Cardiac fibroblast (primary cell): ENCODE measurements at regions not wholly inside any gene's neighbourhood (a gene's known extent, or its start where the extent isn't known, plus 50 kb on each side); places are given as distances from the start of the nearest gene placed in this dataset.

Experiments used
- DNase-seq, 2 donors: peaks; one replicate each; pipeline versions ENCODE4 v3.0.0 to v3.0.0-alpha.2; 2010; ENCODE audit warnings: low read depth in 2 of 2
- H3K4me3 ChIP-seq, 2 donors: replicated peaks in 1 of 2; 1 replicate in 1 of 2; 2 replicates in 1 of 2; pipeline ENCODE4 v1.5.1; 2011; ENCODE audit warnings: low read depth in 2 of 2, low read length in 2 of 2, mild to moderate bottlenecking in 2 of 2, moderate library complexity in 1 of 2
- TF ChIP-seq, protein P1 (sequence below): IDR thresholded peaks from one replicate; pipeline ENCODE4 v1.5.1; 2011; ENCODE audit warnings: low read depth, mild to moderate bottlenecking, low read length, inconsistent platforms

DNA sequence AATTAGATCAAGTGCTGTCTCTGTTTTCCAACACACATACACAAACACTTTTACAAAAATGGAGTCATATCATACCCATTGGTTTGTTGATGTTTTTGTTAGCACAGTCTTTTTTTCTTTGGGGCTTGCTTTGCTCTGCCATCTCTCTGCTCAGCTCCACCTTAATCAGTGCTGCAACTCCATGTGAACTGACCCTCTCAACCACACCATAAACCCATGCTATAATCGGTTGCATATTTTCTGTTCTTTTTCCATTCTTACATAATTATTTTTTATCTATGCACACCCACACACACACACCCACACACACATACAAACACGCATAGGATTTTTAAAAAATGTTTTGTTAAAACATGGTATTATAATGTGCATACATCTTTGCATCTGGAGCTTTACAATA, 91.0 kb upstream of the CDH13 start:
- TF ChIP-seq, protein P1, sequence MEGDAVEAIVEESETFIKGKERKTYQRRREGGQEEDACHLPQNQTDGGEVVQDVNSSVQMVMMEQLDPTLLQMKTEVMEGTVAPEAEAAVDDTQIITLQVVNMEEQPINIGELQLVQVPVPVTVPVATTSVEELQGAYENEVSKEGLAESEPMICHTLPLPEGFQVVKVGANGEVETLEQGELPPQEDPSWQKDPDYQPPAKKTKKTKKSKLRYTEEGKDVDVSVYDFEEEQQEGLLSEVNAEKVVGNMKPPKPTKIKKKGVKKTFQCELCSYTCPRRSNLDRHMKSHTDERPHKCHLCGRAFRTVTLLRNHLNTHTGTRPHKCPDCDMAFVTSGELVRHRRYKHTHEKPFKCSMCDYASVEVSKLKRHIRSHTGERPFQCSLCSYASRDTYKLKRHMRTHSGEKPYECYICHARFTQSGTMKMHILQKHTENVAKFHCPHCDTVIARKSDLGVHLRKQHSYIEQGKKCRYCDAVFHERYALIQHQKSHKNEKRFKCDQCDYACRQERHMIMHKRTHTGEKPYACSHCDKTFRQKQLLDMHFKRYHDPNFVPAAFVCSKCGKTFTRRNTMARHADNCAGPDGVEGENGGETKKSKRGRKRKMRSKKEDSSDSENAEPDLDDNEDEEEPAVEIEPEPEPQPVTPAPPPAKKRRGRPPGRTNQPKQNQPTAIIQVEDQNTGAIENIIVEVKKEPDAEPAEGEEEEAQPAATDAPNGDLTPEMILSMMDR: no peak
- H3K4me3 ChIP-seq: no peak overlapping the region
- no peak for DNase-seq

DNA sequence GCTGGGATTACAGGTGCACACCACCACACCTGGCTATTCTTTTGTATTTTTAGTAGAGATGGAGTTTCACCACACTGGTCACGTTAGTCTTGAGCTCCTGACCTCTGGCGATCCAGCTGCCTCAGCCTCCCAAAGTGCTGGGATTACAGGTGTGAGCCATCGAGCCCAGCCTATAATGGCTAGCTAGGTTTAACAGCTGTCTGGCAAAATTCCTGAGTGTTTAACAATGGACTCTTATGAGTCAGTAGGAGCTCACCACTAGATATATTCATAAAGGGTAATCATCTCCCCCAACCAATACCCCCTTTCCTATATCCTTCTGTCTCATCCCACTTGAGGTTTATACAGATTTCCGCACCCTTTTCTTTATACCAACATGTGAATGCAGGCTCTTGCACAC, 91.5 kb upstream of the CDH13 start:
- no peak overlapping the region for H3K4me3 ChIP-seq
- TF ChIP-seq, protein P1: no peak
- no peak for DNase-seq

DNA sequence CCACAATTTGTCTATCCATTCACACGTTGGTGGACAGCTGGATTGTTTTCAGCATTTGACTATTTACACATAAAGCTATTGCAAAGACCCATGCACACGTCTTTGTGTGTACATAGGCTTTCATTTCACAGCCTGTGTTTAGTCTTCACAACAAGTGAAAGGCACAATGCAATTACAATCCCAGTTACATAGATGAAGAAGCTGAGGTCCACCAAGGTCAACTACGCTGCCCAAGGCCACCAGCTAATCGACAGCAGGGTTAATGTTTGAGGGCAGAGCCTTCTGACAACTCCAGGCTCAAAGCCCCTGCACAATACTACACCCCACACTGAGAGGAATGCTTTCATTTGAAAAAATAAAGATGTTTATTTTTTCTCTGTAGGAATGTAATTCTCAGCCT, 93.6 kb upstream of the CDH13 start:
- TF ChIP-seq, protein P1: no peak
- DNase-seq: no peak

DNA sequence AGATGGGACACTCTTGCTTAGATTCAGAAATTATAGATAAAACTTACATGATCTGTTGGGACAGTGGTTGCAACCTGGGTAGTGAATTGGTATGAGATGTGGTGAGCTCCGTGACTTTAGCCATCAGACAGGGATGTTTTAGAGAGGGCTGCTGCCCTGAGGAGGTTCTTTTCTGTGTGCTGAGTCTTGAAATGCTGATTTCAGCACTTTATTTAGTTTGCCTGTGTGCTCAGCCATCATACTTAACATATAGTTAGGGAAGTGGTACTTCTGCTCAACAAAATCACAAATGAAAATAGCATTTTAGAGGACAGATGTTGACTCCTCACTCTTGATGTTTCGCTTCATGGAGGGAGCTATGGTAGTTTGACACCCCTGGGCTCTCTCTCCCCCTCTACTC, 95.9 kb upstream of the CDH13 start:
- DNase-seq: no peak
- TF ChIP-seq, protein P1: no peak
- no peak overlapping the region for H3K4me3 ChIP-seq

More for the DNA sequence above, 93.6 kb upstream of the CDH13 start:
- no peak overlapping the region for H3K4me3 ChIP-seq

DNA sequence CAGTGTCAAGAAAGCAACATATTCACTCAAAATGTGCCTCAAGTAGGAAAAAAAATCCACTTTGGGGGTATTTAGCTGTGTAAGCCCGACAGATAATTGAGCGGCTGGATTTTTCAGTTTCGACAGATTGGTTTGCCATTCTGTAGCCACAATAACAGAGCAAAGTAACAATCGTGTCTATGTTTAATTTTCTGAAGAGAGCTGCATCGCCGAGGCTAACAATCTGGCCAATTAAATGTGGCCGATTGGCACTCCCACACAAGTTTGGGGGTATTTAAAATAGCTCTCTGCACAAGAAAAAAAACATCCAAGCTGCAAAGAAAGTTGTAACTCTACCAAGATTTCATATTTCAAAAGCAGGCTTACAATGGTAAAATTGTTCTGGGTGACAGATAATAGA, 99.7 kb upstream of the CDH13 start:
- TF ChIP-seq, protein P1: no peak

DNA sequence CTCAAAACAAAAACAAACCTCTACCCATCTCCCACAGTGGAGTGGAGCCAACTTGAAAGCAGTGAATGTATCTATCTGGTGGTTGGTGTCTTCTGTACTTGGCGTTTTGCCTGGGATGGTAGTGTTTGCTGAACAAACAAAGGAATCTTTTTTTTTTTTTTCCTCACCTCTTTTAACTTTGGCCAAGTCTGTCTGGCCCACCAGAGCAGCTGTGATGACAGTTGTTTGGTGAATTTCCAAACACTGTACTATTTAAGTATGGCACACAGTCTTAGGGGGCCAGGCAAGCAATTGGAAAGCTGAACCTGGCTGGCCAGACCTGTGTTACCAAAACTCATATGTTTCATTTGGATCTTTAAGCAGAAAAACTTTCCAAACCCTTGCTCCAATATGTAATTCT, 101.8 kb upstream of the CDH13 start:
- TF ChIP-seq, protein P1: no peak
- no peak for DNase-seq
- no peak overlapping the region for H3K4me3 ChIP-seq

More for the DNA sequence above, 99.7 kb upstream of the CDH13 start:
- DNase-seq: no peak
- no peak overlapping the region for H3K4me3 ChIP-seq

DNA sequence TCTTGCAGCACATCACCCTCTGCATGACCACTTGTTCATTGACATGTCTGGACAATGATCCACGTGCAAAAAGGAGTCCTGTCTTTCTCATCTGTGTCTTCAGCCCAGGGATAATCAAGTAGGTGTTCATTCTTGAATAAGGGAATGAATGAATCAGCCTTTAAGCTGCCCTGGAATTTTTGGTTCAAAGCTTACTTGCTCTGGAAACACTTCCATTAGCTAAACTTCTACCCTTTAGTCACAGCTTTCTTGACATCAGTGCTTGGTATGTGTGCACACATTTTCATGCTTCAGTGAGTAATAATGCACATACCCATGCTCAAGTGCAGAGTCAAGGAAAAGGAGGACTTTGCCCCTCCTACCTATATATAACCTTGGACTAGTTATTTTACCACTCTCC, 103.0 kb upstream of the CDH13 start:
- DNase-seq: no peak
- H3K4me3 ChIP-seq: no peak overlapping the region
- TF ChIP-seq, protein P1: no peak
